ENCODE measurements at regions not wholly inside any gene's neighbourhood (a gene's known extent, or its start where the extent isn't known, plus 50 kb on each side); places are given as distances from the start of the nearest gene placed in this dataset.
"Not testable (repeated sequence)": the region's sequence is repeated elsewhere in the genome, so short reads cannot be mapped to it uniquely, and the experiment has no call there.

DNA sequence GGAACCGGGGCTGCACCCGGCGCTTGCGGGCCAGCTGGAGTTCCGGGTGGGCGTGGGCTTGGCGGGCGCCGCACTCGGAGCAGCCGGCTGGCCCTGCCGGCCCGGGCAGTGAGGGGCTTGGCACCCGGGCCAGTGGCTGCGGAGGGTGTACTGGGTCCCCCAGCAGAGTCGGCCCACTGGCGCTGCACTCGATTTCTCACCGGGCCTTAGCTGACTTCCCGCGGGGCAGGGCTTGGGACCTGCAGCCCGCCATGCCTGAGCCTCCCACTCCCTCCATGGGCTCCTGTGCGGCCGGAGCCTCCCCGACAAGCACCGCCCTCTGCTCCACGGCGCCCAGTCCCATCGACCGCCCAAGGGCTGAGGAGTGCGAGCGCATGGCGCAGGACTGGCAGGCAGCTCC is 100.6 kb downstream of the SCN11A start:
- TF ChIP-seq, protein P1, sequence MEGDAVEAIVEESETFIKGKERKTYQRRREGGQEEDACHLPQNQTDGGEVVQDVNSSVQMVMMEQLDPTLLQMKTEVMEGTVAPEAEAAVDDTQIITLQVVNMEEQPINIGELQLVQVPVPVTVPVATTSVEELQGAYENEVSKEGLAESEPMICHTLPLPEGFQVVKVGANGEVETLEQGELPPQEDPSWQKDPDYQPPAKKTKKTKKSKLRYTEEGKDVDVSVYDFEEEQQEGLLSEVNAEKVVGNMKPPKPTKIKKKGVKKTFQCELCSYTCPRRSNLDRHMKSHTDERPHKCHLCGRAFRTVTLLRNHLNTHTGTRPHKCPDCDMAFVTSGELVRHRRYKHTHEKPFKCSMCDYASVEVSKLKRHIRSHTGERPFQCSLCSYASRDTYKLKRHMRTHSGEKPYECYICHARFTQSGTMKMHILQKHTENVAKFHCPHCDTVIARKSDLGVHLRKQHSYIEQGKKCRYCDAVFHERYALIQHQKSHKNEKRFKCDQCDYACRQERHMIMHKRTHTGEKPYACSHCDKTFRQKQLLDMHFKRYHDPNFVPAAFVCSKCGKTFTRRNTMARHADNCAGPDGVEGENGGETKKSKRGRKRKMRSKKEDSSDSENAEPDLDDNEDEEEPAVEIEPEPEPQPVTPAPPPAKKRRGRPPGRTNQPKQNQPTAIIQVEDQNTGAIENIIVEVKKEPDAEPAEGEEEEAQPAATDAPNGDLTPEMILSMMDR (IDR thresholded peaks at IDR 0.05 in 4 of 5, conservative IDR thresholded peaks at IDR 0.05 in 1 of 5): not testable (repeated sequence)
- TF ChIP-seq POLR2A (IDR thresholded peaks at IDR 0.05): not testable (repeated sequence)
